NB4 (cell line): ENCODE measurements at regions not wholly inside any gene's neighbourhood (a gene's known extent, or its start where the extent isn't known, plus 50 kb on each side); places are given as distances from the start of the nearest gene placed in this dataset.

Experiments used
- POLR2A ChIP-seq: IDR thresholded peaks from 2 replicates; pipeline ENCODE4 v1.6.1; 2011; ENCODE audit warnings: mild to moderate bottlenecking; ENCODE audit not compliant: insufficient read length; ENCODE audit errors: extremely low read depth
- TF ChIP-seq, protein P1 (sequence below): IDR thresholded peaks from one replicate; pipeline ENCODE4 v1.5.1; 2012; ENCODE audit warnings: low read depth, low read length

DNA sequence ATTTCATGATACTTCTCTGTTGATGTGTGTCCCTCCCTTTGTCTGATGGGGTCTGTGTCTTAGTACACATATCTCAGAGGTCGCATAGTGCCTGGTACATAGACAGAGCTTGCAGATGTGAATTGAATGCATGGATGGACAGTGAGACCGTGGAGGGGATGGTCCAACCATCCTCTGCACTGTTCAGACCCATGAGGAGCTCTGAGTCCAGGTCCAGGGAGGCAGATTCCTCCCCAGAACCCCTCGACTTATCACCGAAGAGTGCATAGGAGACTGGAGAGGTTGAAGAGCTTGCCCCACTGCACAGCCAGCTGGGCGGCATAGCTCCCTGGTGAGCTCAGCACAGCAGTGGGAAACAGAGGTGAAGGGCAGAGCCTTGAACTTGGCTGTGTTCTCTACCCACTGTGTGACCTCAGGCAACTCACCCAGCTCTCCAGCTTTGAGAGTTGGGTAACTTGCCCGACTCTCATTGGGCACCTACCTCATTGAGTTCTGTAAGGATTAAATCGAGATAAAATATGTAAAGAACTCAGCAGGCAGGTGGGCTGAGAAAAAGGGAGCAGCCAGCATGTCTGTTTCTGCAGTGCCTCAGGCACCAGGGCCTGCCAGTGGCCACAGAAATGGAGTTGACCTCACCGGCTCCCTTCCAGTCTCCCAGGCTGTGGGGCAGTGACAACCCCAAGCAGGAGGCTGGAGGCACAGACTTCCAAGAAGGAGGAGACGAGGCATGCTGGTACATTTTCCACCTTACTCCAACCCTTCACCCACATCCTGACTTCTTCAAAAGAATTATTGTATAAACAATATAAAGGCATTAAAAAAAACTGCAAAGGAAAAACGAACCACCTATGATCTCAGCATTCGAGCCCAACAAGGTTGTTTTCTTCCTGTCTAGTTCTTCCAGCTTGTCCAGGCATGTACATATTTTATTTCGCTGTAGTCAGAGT is 54.1 kb upstream of the TFRC start:
- TF ChIP-seq, protein P1, sequence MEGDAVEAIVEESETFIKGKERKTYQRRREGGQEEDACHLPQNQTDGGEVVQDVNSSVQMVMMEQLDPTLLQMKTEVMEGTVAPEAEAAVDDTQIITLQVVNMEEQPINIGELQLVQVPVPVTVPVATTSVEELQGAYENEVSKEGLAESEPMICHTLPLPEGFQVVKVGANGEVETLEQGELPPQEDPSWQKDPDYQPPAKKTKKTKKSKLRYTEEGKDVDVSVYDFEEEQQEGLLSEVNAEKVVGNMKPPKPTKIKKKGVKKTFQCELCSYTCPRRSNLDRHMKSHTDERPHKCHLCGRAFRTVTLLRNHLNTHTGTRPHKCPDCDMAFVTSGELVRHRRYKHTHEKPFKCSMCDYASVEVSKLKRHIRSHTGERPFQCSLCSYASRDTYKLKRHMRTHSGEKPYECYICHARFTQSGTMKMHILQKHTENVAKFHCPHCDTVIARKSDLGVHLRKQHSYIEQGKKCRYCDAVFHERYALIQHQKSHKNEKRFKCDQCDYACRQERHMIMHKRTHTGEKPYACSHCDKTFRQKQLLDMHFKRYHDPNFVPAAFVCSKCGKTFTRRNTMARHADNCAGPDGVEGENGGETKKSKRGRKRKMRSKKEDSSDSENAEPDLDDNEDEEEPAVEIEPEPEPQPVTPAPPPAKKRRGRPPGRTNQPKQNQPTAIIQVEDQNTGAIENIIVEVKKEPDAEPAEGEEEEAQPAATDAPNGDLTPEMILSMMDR, result no peak
- no peak for TF ChIP-seq POLR2A
